ENCODE measurements at regions not wholly inside any gene's neighbourhood (a gene's known extent, or its start where the extent isn't known, plus 50 kb on each side); places are given as distances from the start of the nearest gene placed in this dataset.

DNA sequence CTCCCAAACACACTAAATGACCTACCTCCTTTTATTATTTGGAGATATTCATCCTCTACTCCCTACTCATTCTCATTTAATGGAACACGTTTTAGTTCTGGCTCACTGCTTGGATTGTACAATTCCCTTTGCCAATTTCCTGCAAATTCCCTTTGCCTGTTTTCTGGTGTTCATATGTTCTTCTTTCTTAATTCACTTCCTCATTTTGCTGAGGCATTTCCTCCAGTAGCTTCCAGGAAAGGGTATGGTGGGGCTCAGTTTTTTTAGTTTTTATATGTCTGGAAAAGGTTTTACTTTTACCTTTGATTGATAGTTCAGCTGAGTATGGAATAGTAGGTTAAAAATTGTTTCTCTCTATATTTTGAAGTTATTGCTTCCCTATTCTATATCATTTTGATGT lies 143.6 kb upstream of the GOLIM4 start:
- DNase-seq (ENCODE audit: low spot score) = no peak

DNA sequence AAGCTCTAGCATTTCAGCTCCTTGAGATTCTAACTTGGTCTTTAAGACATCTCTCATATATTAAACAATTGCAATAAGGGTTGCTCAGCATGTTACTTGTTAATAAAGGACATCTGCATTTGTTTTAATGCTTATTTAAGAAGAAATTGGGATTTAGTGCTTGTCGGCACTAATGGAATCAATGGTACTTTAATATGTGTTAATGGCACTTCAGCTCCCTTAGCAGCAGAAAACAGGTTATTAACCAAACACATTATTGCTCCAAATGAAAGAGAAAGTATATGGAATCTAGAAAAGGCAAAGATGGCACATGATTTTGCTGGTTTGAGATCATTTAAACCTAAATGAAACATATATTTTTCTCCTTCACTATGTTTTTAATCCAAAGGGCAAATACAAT lies 137.3 kb upstream of the GOLIM4 start:
- no peak for DNase-seq (ENCODE audit: low spot score)

GRCh38 chr3:168223085-168223484 lies 127.4 kb upstream of the GOLIM4 start:
- DNase-seq (ENCODE audit: low spot score) = no peak

DNA sequence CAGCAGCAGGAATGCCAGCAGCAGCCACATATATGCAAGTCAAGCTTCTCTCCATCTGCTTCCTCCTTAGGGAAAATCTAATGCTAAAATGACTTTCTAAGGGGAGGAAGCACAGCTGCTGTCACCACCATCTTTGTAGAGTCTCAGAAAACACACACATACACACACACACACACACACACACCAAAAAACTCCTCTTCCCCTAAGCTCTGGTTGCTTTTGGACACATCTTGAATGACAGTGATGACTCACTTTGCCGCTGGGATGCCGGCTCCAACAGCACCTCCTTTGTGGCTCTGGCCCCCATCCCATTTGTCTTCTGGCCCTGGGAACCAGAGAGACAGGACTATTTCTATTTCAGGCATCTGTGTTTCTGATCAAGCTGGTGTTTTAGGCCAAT lies 124.8 kb upstream of the GOLIM4 start:
- DNase-seq (ENCODE audit: low spot score) = no peak

- DNase-seq (ENCODE audit: low spot score) = no peak
Measured at GRCh38 chr3:168219530-168219929, 123.8 kb upstream of the GOLIM4 start.

GRCh38 chr3:168218600-168218999 lies 122.9 kb upstream of the GOLIM4 start:
- DNase-seq (ENCODE audit: low spot score) = no peak

GRCh38 chr3:168216851-168217250 lies 121.1 kb upstream of the GOLIM4 start:
- no peak for DNase-seq (ENCODE audit: low spot score)

- no peak for DNase-seq (ENCODE audit: low spot score)
Measured at GRCh38 chr3:168213920-168214319, 118.2 kb upstream of the GOLIM4 start.

DNA sequence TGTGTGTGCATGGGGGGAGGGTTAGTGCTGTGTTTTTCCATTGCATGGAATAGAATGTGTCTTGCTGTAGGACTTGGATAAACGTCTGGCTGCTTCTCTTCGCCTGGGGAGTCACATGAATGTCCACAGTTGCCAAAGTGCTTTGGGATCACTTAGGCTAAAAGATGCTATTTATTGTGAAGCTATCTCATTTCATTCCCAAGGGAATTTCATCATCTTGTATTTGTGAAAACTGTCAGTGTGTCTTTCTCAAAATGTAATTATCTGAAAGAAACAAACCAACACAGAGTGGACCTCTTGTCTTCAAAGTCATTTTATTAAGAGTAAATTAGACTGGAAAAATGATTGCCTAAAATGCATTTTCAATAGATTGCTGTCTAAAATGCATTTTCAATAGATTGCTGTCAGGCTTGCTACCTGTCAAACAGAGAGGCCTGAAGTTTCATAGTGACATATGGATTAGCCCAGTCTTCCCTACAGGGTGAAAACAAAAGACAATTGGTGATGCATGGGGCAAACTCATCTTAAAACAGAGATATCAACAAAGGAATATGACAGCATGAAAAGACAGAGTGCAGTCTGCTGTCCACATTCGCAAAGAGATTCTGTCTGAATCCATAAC lies 117.1 kb upstream of the GOLIM4 start:
- no peak for DNase-seq (ENCODE audit: low spot score)

- DNase-seq (ENCODE audit: low spot score) = no peak
Measured at GRCh38 chr3:168205451-168205850, 109.7 kb upstream of the GOLIM4 start.

- no peak for DNase-seq (ENCODE audit: low spot score)
Measured at GRCh38 chr3:168197162-168197561, 101.4 kb upstream of the GOLIM4 start.

GRCh38 chr3:168191856-168192255 lies 96.1 kb upstream of the GOLIM4 start:
- DNase-seq (ENCODE audit: low spot score) = no peak

- DNase-seq (ENCODE audit: low spot score) = no peak
Measured at GRCh38 chr3:168187233-168187632, 91.5 kb upstream of the GOLIM4 start.

- DNase-seq (ENCODE audit: low spot score) = no peak
Measured at GRCh38 chr3:168186293-168186983, 90.7 kb upstream of the GOLIM4 start.

DNA sequence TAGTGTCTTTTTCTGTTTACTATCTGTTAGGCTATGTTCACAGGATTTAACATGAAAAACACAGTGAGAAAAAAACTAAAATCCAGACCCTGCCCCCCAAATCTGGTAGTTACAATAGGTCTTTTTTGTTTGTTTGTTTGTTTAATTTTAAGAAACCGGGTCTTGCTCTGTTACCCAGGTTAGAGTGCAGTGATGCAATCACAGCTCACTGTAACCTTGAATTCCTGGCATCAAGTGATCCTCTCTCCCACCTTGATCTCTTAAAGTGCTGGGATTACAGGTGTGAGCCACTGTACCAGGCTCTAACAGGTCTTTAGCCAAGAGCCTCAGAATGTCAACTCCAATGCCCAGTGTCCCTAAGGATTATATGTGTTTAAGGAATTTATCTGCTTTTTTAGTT lies 88.0 kb upstream of the GOLIM4 start:
- no peak for DNase-seq (ENCODE audit: low spot score)

DNA sequence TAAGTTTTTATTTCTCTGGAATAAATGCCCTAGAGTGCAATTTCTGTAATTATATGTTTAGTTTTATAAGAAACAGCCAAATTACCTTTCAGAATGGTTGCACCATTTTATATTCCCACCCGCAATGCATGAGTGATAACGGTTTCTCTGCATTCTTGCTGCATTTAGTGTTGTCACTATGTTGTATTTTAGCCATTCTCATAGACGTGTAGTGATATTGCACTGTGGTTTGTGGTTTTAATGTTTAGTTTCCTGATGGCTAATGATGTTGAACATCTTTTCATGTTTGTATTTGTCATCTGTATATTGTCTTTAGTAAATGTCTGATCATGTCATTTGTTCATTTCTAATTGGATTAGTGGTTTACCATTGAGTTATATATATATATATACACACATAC lies 73.0 kb upstream of the GOLIM4 start:
- no peak for DNase-seq (ENCODE audit: low spot score)

GRCh38 chr3:168165390-168166269 lies 69.9 kb upstream of the GOLIM4 start:
- peak; percentile 32 for DNase-seq (ENCODE audit: low spot score)

- no peak for DNase-seq (ENCODE audit: low spot score)
Measured at GRCh38 chr3:168162172-168162571, 66.4 kb upstream of the GOLIM4 start.

GRCh38 chr3:168161696-168162095 lies 66.0 kb upstream of the GOLIM4 start:
- no peak for DNase-seq (ENCODE audit: low spot score)

- no peak for DNase-seq (ENCODE audit: low spot score)
Measured at GRCh38 chr3:168157903-168158302, 62.2 kb upstream of the GOLIM4 start.

DNA sequence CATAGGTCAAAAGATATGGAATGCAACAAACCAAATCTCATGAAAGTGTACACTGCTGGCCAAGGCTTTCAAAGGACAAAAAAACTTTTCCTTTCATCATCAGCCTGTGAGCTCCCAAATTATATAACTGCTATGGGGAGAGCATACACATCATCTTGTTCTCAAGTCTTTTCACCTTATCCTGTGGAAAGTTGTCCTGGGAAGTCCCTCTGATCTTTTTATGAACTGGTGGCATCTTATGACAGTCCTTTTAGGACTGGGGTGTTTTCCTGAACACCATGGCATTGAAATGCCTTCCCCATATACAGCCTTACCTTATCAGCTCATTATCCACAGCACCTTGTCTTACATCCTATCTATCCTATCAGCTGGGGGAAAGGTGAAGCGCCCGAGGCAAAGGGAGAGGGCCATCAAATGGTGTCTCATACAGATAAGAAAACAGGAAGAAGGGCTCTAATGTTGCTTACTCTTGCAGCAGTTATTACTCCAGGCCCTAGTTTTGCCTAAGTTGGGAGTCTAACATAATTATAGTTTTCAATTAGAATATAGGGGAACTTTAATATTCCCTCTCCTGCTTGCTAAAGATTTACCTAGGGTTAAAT lies 61.5 kb upstream of the GOLIM4 start:
- no peak for DNase-seq (ENCODE audit: low spot score)

DNA sequence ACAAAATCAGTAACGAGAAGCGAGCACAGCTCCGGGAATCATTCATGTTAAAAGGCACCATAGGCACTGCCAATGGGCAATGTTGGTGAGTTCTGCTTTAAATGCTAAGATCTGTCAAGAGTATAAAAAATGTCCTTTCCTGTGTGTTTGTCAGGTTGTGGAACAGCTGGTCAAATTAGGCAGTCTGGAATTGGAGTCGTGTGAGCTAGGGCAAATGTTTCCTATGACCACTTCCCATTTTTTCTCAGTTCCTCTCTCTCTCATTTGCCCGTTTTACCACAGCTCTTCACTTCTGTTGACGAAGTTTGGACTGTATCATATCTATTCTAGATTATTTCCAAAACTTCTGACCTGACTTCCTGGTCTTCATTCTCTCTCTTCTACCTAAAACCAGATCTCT lies 60.8 kb upstream of the GOLIM4 start:
- no peak for DNase-seq (ENCODE audit: low spot score)

DNA sequence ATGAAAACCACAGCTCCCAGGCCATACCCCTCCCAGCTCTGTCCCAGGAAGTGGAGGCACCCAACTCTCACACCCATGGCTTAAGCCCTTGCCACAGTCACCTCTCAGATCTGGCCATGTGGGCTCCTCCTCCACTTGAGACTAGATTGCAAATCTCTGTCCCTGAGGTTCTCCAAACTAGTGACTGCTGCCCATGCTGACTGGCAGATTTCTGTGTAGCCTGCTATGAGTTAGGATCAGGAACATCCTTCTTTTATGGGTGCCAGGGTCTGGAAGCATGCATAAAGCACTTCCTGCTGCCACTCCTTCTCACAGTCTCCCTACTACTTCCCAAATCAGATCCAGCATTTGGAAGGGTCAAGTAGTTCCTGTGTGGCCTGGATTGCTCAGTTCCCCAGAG lies 59.6 kb upstream of the GOLIM4 start:
- no peak for DNase-seq (ENCODE audit: low spot score)

All from HuH-7 (cell line).